Stimulated activated CD8-positive, alpha-beta memory T cell treated with anti-CD3 and anti-CD28 coated beads, Interleukin-2, amount 100 ng/mL, for 1 hour (primary cell): ENCODE measurements at regions not wholly inside any gene's neighbourhood (a gene's known extent, or its start where the extent isn't known, plus 50 kb on each side); places are given as distances from the start of the nearest gene placed in this dataset.

Experiments used
- DNase-seq, 2 donors: peaks; one replicate each; pipeline ENCODE4 v3.0.0-alpha.2; 2020; ENCODE audit warnings: low read depth in 2 of 2

DNA sequence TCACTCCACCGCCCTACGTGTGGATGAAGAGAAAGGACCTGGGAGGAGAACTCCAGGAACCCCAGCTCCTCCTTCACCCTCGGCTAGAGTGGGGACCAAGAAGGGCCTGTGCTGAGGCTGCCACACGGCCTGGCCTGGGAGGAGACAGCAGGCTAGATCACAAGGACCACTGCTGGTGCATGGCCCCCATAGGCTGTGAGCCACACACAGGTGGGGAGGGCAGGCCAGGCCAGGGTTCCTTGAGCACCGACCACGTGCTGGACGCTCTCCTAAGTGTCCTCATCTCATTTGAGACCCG lies 1392.4 kb downstream of the TBC1D22A start:
- DNase-seq: no peak

DNA sequence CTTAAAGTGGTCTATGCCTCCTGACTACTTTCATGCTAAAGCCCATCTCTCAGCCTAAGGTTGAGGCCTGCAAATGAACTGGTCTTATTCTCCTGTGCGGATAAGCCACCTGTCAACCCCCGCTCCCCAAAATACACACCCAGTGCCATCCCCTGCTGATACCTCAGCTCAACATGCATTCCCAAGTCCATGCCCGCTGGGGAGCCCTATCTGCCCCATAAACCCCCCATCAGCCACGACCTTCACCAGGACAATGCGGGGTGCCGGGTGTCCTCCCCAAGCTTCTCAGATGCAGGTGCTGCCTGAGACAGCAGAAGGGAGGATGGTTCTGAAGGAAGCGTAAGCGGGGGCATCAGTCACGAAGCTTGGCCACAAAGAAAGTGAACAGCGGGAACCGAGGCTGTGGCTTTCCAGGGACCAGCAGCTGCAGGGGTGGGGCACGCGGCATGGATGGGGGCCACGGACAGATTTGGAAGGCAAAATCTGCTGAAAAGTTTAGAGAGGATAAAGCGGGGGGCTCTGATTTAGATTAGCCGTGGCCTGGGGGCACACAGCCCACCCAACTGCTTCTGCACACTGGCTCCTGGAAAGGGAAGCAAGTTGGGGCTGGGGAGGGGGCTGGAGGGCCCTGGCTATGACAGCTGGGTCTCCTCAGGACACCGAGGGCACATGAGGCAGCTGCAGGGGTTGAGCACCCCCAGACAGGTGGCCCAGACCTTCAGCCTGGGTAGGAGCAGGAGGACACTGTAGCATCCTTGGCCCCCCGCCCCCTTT lies 1391.9 kb downstream of the TBC1D22A start:
- no peak for DNase-seq

DNA sequence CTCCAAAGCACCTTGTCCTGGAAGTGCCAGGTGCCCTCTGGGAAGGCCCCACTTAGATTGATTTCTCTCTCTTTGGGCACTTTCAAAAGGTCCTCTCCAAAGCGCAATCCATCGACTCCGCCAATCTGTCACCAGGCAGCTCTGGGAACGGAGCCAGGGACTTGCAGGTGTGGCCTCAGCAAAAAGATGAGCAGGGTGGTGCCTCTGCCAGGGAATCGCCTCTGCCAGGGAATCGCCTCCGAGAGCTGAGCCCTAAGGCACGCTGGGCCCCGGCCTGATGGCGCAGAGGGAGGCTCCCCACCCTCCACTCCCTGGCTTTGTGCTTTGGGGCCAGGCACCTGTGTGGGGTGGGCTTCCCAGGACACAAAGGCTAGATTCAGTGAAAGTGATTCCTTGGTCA lies 1391.3 kb downstream of the TBC1D22A start:
- no peak for DNase-seq

DNA sequence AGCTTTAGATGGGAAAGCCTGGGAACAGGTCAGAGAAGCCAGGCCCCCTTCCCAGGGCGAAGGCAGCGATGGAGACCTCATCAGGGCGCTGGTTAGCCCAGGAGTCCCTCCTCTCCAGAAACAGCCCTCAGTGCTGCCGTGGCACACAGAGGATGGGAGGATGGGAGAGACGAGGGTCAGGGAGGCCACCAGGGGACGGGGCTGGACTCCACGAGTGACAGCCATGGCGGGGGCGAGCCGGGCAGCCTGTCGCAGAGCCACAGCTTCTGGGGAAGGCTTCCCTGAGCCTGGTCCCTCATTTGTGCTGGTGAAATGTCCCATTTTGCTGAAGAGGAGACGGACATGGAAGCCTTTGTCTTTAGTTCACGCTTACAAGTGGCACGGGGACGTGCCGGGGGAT lies 1390.5 kb downstream of the TBC1D22A start:
- no peak for DNase-seq

DNA sequence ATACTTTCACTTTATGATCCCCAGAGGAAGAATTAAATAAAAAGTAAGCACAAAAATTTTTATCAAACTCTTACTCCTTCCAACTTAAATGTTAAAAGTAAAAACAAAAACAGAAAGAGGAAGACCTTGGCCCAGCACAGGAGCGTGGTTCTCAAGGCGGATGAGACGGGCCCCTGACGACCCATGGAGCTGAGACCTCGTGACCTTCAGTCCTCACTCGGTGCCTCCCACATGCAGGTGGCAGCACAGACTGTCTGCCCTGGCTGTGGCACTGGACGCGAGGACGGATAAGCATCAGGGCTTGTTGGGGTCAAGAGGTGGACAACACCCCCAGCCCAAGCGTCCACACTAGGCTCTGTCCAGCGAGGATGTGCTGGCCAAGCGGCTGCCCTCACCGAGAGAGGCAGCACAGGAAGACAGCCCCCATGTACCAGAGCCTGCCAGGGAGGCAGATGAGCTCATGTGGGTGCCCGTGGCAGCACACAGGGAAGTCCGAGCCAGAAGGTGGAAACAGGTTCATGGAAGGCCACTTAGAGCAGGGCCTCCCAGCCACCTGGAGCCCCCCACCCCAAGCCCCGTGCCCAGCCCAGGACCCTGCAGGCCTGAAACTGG lies 1389.8 kb downstream of the TBC1D22A start:
- DNase-seq: no peak

DNA sequence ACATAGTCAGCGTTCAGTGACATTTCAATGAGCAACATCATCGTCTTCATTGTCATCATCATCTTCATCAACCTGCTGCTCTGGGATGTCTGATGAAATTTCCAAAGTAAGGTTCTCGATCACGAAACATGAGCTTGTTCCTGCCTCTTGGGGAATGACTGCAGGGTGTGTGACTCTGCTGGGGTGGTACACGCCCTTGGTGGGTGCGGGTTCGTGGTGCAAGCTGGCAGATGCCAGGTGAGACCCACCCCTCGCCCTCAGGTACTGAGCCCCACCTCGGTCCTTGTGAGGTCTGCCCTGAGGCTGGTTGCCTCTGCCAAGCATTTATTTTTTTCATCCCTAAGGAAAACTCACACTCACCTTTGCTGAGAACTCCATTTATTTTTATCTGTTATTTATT lies 1389.2 kb downstream of the TBC1D22A start:
- no peak for DNase-seq

DNA sequence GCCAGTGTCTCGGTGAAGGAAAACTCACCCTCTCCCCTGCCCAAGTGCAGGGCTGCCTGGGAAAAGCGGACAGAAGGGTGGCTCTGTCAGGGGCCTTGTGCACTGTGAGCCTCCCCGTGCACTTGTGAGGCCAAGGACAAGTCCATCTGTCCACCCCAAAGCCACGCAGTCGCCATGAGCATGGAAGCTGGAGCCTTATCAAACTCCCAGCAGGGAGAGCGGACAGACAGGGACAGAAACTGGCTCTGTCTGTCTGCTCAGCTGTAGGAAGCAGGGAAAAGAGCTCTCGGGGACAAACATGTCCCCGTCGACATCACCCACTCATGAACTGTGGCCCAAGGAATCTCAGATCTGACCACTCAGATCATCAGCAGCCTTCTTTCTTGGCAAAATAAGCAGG lies 1385.4 kb downstream of the TBC1D22A start:
- DNase-seq: no peak

DNA sequence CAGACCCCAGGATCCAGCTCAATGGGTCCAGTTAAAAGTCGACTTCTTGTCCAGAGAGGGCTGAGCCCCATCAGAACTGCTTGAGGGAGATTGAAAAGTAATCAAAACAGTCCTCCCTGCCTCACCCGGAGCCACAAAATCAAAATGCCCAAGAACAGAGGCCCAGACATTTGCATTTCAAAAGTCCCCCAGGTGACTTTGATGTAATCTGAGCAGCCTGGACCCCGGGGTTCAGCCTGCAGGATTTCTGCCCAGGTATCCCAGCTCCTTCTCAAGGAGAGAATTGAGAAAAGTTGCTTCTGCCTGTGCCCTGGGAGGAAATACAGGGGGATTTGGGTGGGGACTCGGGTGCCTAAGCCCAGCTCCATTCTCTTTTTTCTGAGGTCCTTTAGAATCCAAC lies 1385.0 kb downstream of the TBC1D22A start:
- no peak for DNase-seq

DNA sequence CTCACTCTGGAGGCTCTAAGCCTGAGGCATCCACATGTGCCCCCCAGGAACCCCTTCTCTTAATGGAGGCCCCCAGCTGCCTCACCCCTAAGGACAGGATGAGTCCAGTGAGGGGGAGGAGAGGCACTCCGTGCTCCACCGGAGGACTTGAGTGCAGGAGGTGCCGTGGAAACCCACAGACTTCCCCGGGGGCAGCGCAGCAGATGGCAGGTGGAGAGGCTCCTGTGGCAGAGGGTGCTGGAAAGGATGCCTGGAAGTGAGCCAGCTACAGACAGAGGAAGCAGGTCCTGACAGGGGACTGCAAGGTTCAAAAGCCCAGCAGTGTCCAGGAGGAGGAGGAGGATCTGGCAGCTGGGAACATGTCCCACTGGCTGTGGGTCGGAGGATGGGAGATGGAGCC lies 1384.0 kb downstream of the TBC1D22A start:
- DNase-seq: no peak

DNA sequence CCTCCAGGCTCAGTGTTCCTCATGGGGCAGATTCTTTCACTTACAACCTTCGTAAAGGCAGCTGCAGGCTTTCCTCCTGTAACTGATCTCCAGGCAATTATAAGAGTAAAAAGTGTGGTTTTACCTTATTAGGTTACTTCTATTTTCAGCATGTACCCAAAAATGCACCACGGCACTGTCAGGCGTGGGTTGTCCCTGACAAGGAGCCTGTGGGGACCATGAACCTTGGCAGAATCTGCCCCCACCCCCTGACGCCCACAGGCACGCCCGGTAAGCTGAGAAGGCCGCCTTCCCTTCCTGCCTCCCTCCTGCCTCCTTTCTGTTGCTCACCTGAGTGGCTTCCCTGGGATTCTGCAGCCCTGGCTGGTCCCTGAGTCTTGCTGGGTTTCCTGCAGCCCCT lies 1383.3 kb downstream of the TBC1D22A start:
- no peak for DNase-seq

DNA sequence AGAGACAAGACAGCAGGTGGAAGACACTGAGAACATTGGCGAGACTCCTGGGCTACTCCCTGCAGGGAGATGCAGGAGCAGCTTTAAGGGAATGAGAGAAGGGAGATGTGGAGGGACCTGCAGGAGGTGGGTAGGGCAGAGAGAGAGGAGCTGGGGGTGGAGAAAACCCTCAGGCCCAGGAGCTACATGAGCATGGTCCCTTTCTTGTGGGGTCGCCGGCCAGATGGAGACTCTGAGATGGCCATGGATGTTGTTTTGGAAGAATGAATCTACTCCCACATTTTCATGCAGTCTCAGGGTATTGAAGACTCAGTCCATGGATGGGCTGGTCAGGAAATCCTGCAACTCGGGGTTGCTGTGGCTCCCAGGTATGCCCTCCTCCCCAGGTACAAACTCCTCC lies 1381.9 kb downstream of the TBC1D22A start:
- DNase-seq: no peak

DNA sequence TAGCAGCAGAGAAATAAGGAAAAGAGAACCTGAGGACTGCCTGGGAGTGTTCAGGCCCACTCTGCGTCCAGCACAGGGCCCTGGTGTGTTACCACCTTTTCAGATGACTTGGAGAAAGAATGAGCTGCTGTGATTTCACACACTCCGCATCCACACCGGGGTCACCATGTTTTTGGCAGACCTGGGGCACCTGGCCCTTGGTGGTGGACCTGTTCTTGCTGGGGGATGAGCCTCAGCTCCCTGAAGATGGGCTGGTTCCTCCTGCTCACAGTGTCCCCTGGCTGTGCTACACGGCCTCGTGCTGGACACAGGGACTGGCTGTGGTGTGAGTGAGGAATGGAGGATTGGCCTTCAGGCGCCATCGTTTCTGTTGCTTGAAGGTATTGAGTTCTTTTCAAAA lies 1381.4 kb downstream of the TBC1D22A start:
- DNase-seq: no peak

DNA sequence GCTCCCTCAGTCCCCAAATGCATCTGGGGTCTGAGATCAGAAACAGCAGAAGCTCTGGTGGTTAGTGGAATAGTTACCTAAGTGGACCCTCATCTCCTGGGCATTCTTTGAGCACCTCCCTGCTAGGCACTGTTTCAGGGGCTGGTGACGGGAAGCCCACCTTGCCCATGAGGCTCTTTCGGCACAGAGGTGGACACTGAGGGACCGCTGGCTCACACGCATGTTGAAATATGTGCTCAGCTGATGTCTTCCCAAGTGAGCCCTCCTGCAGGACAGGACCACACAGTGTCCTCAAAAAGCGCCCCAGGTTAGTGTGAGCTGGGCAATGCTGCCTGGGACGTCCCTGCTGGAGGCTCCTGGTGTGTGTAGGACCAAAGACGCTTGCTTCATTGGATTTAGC lies 1379.9 kb downstream of the TBC1D22A start:
- DNase-seq: no peak

DNA sequence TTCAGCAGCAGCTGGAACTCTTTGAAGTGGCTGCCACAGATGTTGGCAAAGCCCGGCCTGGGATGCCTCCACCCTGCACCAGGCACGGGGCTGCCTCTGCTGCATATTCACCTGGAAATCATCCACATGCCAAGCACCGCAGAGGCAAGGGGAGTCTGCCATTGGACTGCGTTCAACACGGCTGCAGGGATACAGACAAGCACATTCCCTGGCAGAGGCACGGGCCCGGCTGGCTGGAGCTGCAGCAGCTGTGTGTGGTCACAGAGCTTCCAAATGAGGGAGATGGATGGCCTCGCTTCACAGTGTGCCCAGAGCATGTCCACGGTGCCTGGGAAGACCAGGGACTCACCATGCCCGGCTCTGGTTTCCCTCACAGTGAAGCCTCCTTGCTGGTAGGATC lies 1378.9 kb downstream of the TBC1D22A start:
- no peak for DNase-seq

DNA sequence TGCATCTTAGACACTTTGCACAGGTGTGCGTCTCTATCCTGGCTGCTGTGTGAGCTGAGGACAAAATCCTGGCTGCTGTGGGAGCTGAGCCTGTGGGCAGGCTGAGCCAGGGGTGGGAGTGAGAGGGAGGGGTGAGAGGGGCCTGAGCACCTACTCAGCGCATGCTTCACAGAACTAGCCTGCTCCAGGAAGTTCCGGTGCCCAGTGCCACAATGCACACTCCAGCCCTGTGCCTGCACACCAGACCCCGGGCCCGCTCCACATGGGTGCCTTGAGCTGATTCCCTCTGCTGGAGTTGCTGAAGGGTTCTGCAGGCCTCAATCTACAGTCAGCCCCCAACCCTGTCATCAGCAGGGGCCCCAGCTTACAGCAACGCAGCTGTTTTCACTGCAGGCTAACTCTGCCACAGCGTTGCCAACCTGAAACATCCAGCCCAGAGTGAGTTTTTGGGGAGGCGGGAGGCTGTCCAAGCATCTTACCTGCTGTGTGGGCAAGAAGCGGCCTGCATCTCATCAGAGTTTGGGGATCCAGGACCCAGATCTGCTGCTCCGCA lies 1377.9 kb downstream of the TBC1D22A start:
- no peak for DNase-seq

DNA sequence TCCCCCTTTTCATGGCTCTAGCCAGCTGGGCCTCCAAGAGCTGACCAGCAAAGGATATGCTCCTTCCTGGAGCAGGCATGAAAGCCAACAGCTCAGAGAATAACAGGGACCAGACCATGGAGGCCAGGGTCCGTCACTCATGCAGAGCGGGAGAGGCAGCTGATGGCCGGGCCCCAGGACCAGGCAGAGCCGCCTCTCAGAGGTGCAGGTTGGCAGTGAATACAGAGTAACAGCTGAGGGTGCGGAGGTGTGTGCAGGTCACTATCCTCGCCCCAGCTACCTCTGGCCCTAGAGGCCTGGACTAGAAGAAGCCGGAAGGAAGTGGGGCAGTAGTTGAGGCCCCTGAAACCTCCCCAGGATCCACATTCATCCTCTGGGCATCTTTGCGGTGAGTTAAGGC lies 1377.3 kb downstream of the TBC1D22A start:
- DNase-seq: no peak

DNA sequence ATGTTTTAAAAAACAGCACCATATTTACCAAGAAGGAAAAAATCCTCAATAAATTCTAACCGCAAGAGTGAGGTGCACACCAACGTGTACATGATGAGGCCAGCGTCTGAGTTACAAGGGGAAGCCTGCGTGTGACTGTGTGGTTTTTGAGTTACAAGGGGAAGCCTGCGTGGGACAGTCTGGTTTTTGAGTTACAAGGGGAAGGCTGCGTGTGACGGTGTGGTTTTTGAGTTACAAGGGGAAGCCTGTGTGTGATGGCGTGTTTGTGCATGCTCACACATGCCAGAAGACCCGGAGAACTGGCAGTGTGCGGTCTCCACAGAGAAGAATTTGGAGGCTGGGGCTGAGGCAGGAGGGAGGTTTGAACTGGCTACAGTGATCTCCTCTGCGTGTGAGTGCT lies 1376.4 kb downstream of the TBC1D22A start:
- no peak for DNase-seq

DNA sequence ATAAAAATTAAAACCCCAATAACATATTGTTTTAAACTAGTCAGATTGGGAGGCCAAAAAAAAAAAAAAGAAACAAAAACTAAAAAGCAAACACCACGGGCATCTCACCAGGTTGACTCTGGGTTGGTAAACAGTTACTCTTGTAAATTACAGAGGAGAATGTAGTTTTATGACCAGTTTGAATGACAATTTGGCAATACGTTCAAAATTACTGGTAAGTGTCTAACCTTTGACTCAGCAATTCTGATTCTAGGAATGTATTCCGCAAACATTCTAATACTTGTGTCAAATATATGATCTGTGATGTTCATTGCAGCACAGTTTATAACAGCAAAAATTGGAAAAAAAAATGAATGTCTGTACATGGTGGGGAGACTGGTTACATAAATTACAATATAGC lies 1376.0 kb downstream of the TBC1D22A start:
- no peak for DNase-seq

DNA sequence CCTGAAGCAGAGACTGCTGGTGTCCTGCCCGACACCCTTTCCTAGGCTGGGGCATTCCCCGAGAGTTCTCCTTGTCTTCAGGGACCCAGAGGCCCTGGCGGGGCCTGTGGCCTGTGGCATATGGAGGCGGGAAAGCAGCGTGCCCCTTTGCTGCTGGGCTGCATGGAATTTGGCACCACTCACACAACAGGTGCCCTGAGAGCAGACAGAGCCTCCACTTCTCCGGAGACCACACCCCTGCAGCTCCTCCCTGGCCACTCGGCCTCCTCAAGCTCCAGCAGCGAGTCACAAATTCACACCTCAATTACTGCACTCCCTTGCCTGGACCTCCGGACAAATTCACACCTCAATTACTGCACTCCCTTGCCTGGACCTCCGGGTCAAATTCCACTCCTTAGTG lies 1375.2 kb downstream of the TBC1D22A start:
- no peak for DNase-seq

DNA sequence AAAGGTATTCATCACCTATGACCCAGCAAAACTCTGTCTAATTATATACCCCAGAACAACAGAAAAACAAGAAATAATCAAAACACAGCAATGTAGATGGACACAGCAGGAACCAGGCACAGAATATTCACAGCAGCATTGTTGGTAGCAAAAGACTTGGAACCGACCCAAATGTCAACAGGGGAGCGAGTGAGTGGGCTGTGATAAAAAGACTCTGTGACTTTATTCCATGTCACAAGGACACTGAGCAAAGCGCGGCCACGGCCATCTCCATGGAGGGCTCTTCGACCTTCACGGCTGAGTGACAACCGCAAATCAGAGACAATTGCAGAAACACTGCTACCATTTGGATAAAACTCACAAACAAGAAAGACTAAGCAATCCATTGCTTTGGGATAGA lies 1373.1 kb downstream of the TBC1D22A start:
- DNase-seq: no peak

DNA sequence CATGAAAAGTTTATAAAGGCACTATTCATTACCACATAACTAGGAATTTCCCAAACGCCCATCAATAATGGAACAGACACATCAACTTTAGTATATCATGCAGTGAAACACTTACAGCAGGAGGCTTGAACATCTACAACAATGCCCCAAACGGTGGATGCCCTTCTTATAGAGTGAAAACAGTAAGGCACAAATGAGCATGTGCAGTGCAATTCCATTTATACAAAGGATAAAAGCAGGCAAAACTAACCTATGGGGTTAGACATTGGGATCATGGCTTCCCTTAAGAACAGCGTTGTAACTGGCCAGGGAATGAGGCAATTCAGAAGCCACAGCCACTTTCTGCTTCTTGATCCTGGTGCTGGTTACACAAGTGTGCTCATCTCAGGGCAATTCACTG lies 1363.0 kb downstream of the TBC1D22A start:
- DNase-seq: no peak

DNA sequence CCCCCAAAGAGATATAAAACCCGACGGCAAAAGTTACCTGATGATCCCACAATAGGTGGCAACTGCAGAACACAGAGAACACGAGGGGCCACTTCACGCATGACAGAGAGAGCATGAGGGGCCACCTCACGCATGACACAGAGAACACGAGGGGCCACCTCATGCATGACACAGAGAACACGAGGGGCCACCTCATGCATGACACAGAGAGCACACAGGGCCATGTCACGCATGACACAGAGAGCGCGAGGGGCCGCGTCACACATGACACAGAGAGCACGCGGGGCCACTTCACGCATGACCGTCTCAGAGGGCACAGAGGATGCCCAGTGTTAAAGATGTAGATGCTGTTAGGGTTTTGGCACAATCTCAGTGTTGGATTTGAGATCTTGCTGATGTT lies 1359.5 kb downstream of the TBC1D22A start:
- DNase-seq: no peak

DNA sequence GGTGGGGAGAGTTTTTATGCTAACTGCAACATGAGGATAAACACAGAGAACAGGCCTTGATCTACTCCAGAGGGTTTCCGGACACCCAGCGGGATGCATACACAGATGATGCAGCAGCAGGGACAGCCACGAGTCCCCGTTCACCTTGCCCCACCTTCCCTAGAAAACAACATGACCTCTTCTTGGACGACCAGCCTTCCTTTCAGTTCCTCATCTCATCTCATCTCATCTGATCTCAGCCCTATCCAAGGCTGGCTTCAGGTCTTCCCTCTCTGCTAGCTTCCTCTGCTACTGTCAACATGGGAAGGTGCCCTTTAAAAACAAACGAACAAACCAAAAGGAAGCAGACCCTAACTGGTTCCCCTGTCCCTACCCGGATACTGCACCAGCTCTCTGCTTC lies 1356.2 kb downstream of the TBC1D22A start:
- DNase-seq: no peak

DNA sequence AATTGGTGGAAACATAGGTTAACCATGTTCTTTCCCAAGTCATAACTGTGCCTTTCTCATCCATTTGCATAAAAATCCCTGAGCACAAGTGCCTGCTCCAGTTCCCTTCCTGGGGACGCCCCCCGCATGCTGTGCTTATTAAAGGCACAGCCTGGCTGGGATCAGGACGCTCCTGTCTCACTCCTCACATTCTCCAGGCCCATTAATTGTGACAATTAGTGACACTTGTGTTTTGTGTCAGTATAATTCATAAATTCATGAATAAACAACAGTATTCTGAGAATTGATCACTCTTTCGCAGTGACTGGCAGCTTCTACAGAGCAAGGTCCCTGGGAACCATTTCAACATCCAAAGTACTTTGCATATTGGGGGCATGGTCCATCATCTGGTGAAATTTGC lies 1354.4 kb downstream of the TBC1D22A start:
- no peak for DNase-seq
